Aorta (tissue), 5 donors: ENCODE measurements at regions not wholly inside any gene's neighbourhood (a gene's known extent, or its start where the extent isn't known, plus 50 kb on each side); places are given as distances from the start of the nearest gene placed in this dataset.

Source experiments
- ATAC-seq: fragments of 200-7000 bp; cut with Tn5 transposase; one replicate; pipeline ENCODE4 v1.9.1; 2022; ENCODE audit warnings: moderate library complexity; ENCODE audit not compliant: low FRiP score
- DNase-seq, 2 donors: peaks; one replicate each; pipeline ENCODE4 v3.0.0-alpha.2; 2020
- H3K27ac ChIP-seq, 2 donors: one replicate each; pipeline ENCODE4 v1.5.1; 2013; ENCODE audit warnings: low read length in 2 of 2, mild to moderate bottlenecking in 2 of 2, moderate library complexity in 2 of 2, control low read depth in 1 of 2, inconsistent platforms in 1 of 2, low read depth in 1 of 2
- H3K27me3 ChIP-seq, 2 donors: one replicate each; pipeline ENCODE4 v1.6.1; 2013; ENCODE audit warnings: control low read depth in 1 of 2, low read length in 1 of 2, mild to moderate bottlenecking in 1 of 2, moderate library complexity in 1 of 2; ENCODE audit not compliant: insufficient read depth in 2 of 2, control insufficient read depth in 1 of 2
- H3K36me3 ChIP-seq, 2 donors: one replicate each; pipeline ENCODE4 v1.6.1; 2013; ENCODE audit warnings: control low read depth in 1 of 2, low read length in 1 of 2, mild to moderate bottlenecking in 1 of 2; ENCODE audit not compliant: insufficient read depth in 2 of 2, control insufficient read depth in 1 of 2
- H3K4me1 ChIP-seq, 2 donors: one replicate each; pipeline ENCODE4 v1.6.1; 2013; ENCODE audit warnings: low read length in 2 of 2, control low read depth in 1 of 2, mild to moderate bottlenecking in 1 of 2, moderate library complexity in 1 of 2; ENCODE audit not compliant: insufficient read depth in 2 of 2, control insufficient read depth in 1 of 2
- H3K4me3 ChIP-seq, 2 donors: one replicate each; pipeline ENCODE4 v1.5.1; 2013; ENCODE audit warnings: low read length in 2 of 2, control low read depth in 1 of 2, mild to moderate bottlenecking in 1 of 2
- H3K9me3 ChIP-seq: one replicate; pipeline ENCODE4 v1.6.1; 2013; ENCODE audit warnings: mild to moderate bottlenecking, low read length; ENCODE audit not compliant: control insufficient read depth
- WGBS, 2 donors: extraction: QIAGEN DNeasy Blood & Tissue Kit; methylation state at CpG; one replicate each; pipeline ENCODE4 v1.1.7; 2013; 5-methylcytosine and 5-hydroxymethylcytosine counted together
- intact Hi-C, 2 donors: fragments of 100-400 bp; cut with DNase I; formaldehyde crosslinking; loops; one replicate each; pipeline versions ENCODE4 v1.14.2 to v1.15.0; 2022
- donor health status: healthy with polysubstance abuse.
- donor health status: Bipolar disorder and iron deficiency.
- donor health status: DM: no; HTN: no; CAD: no.
- donor health status: DM: no; HTN: no; CAD: no.
- donor health status: DM: yes; HTN: yes; CAD: no.

DNA sequence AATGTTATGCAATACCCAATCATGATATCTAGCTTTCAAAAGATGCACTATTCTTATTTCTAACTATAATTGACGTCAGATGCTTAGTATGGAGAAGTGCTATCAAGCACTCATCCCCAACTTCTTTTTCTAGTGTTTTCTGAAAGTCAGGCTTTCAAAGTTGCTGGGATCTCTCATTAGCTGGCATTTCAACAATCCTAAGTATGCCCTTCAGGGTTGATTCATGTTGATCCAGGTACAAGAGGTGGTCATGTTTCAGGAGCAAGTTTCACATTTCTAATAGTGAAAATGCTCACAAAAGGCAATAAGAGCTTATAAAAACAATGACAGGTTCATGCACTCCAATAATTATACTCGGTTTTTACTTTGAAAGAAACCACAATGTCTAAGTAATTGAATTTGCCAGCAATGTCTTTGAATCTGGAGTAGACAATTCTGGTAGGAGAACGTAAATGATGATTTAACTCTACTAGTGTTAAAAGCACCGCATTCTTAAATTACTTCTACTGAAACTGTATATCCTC, 193.7 kb upstream of the KHDRBS2 start:
- H3K9me3 ChIP-seq, result no peaks in the 10 kb centered on the region
- intact Hi-C loops, result no loop called here
- no peak for ATAC-seq

DNA sequence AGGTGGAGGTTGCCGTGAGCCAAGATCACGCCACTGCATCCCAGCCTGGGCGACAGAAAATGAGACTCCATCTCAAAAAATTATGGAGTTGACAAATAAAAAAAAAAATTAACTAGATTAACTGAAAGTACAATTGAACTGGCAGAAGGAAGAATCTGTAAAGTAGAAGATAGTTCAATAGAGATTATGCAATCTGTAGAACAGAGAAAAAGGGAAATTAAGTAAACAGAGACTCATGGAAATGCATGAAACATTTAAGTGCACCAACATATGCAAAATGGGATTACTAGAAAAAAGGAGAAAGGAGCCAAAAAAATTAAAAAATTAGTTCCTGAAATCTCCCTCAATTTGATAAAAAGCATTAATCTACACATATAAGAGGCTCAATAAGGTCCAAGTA, 188.8 kb upstream of the KHDRBS2 start:
- Histone ChIP-seq H3K36me3 (no peaks in the 10 kb centered on the region), H3K4me3 (no peak overlapping the region), H3K27ac (no peak overlapping the region), H3K9me3 (peaks cover 2% of the 10 kb centered on the region), H3K27me3 (no peaks in the 10 kb centered on the region), H3K4me1 (no peaks in the 10 kb centered on the region)
- WGBS, 2 donors, result 84 to 90% methylated on average over 3 of the region's 3 CpGs
- intact Hi-C loops, result no loop called here
- ATAC-seq, result no peak
- peak in 1 of 2 donors; percentile 33 for DNase-seq

More for the DNA sequence above, 193.7 kb upstream of the KHDRBS2 start:
- 69 to 72% methylated on average over 4 of the region's 4 CpGs for WGBS, 2 donors
- Histone ChIP-seq H3K36me3 (no peaks in the 10 kb centered on the region), H3K27ac (no peak overlapping the region), H3K27me3 (no peaks in the 10 kb centered on the region), H3K4me1 (no peaks in the 10 kb centered on the region), H3K4me3 (no peak overlapping the region)
- DNase-seq, result no peak

DNA sequence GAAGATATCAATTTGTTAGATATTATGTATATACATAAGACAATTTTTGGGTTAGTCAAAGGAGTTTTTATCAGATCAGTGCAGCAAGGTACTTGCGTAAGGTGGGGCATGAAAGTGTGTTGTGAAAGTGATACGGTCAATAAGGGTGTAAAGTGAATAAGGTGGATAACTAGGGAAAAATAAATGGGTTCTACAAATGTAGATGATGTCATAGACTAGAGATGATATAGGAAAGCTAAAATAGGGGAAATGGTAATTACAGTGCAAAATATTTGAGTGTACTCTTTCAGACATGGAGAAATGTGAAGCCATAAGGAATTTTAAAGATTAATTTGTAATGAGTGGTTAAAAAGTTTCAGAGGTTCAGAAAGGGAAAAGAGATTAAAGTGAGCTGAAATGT, 180.6 kb upstream of the KHDRBS2 start:
- intact Hi-C loops, result no loop called here
- no peaks in the 10 kb centered on the region for H3K27me3 ChIP-seq
- no peak overlapping the region for H3K4me3 ChIP-seq
- no peaks in the 10 kb centered on the region for H3K4me1 ChIP-seq
- ATAC-seq (no peak), DNase-seq (no peak)
- 90 to 91% methylated on average over 2 of the region's 2 CpGs for WGBS, 2 donors
- no peak overlapping the region for H3K27ac ChIP-seq
- H3K36me3 ChIP-seq, result no peaks in the 10 kb centered on the region
- H3K9me3 ChIP-seq, result no peaks in the 10 kb centered on the region

DNA sequence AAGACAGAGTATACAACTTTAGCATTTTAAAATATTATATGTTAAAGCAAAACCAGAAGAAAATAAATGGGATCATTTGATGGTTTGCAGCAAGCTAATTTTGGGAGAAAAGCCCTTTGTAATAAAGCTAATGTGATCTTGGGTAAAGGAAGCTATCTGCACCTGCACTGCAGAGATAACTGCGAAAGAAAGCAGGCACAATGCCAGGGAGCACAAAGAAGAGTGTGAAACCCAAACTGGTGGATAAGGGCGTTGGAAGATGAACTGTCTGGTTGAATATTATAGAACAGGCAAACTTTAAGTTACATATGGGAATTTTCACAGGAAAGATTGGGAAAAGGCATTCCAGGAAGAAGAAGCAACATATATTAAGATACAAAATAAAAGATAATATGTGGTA, 179.2 kb upstream of the KHDRBS2 start:
- no peaks in the 10 kb centered on the region for H3K9me3 ChIP-seq
- WGBS, 2 donors, result 72 to 76% methylated on average over 2 of the region's 2 CpGs
- intact Hi-C loops, result no loop called here
- H3K27me3 ChIP-seq, result no peaks in the 10 kb centered on the region
- ATAC-seq (no peak), DNase-seq (no peak)
- no peaks in the 10 kb centered on the region for H3K36me3 ChIP-seq
- H3K27ac ChIP-seq, result no peak overlapping the region
- no peaks in the 10 kb centered on the region for H3K4me1 ChIP-seq
- H3K4me3 ChIP-seq, result no peak overlapping the region

DNA sequence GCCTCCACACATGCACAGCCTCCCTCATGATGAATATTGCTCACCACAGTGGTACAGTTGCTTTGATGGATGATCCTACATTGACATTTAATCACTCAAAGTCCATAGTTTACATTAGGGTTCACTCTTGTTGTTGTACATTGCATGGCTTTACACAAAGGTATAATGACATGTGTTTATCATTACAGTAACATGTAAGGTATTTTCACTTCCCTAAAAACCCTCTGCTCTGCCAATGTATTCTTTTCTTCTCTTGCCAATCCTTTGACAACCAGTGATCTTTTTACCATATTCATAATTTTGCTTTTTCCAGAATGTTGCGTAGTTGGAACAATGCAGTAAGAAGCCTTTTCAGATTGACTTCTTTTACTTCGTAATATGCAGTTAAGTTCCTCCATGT, 166.6 kb upstream of the KHDRBS2 start:
- Histone ChIP-seq H3K36me3 (no peaks in the 10 kb centered on the region), H3K27me3 (no peaks in the 10 kb centered on the region), H3K9me3 (peaks cover 1% of the 10 kb centered on the region), H3K27ac (no peak overlapping the region), H3K4me1 (no peaks in the 10 kb centered on the region), H3K4me3 (no peak overlapping the region)
- no peak for DNase-seq
- 73 to 97% methylated on average over 2 of the region's 2 CpGs for WGBS, 2 donors
- no peak for ATAC-seq
- intact Hi-C loops, result no loop called here

DNA sequence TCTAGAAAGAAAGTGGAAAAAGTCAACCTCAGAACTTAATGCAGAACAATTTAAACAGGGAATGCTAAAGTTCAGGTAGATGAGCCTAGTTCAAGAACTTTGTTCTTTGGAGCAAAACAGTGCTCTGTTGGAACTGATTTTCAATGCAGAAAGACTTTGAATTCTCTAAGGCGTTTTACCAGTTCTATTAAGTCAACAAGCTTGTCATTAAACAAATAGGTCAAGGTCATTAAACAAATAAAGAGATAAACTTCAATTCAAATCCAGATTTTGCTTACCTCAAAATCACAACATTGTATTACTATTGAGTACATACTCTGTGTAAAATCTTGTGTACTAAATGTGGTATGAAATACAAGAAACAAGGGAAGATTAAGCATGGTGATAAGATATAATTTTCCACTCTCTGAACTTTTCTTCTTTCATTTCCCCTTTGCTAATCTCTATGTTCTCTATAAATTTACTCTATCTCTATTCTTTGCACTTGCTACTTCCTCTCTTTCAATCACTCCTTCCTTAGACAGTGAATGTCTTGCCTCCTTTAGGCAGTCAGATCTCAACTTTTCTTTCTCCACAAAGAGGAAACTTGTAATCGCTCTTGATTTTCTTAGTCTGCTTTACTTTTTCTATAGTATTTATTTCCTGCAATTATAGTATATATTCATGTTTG, 160.8 kb upstream of the KHDRBS2 start:
- Histone ChIP-seq H3K4me3 (no peak overlapping the region), H3K9me3 (no peaks in the 10 kb centered on the region), H3K27ac (no peak overlapping the region), H3K27me3 (no peaks in the 10 kb centered on the region), H3K4me1 (no peaks in the 10 kb centered on the region), H3K36me3 (no peaks in the 10 kb centered on the region)
- DNase-seq (no peak), ATAC-seq (no peak)
- 62 to 65% methylated on average over 2 of the region's 2 CpGs for WGBS, 2 donors
- intact Hi-C loops, result no loop called here

DNA sequence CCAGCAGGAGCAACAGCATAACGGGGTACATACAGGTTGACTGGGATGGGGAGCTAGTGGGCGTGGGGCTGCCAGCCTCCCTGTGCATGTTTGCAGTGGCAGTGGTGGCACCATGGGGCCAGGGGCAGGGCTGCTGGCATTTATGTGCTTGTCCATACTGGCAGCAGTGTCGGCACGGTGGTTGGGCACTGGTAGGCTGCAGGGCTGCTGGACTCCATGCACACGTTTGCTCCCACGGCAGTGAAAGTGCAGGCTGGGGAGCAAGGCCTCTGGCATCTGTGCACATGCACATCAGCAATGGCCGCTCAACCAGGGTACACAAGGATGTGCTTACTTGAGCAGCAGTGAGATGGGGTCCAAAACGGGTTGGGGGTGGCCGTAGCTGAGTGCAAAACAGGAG, 159.5 kb upstream of the KHDRBS2 start:
- Histone ChIP-seq H3K27ac (no peak overlapping the region), H3K36me3 (no peaks in the 10 kb centered on the region), H3K4me1 (no peaks in the 10 kb centered on the region), H3K9me3 (no peaks in the 10 kb centered on the region), H3K27me3 (no peaks in the 10 kb centered on the region), H3K4me3 (no peak overlapping the region)
- DNase-seq (peak; percentile 39 to 72), ATAC-seq (no peak)
- WGBS, 2 donors, result 85% methylated on average over 9 of the region's 9 CpGs
- intact Hi-C loops, result no loop called here

DNA sequence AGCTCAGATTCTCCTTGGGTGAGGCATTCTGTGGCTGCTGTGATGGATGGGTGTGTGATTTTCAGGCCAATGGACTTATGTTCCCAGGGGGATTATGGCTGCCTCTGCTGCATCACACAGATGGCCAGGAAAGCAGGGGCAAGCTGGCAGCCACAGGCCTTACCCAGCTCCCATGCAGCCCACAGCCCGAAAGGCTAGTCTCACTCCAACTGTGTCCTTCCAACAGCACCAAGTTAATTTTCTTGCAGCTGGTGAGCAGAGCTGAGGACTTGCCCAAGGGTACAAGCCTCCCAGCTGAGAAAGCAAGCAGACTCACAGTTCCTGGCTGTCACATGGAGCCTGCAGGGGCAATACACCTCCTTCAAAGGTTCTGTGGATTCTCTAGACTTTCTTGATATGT, 155.2 kb upstream of the KHDRBS2 start:
- no peak overlapping the region for H3K4me3 ChIP-seq
- intact Hi-C loops, result no loop called here
- WGBS, 2 donors, result 63 to 74% methylated on average over 1 of the region's 1 CpG
- no peaks in the 10 kb centered on the region for H3K27me3 ChIP-seq
- H3K4me1 ChIP-seq, result no peaks in the 10 kb centered on the region
- H3K9me3 ChIP-seq, result no peaks in the 10 kb centered on the region
- no peaks in the 10 kb centered on the region for H3K36me3 ChIP-seq
- no peak for ATAC-seq
- H3K27ac ChIP-seq, result no peak overlapping the region
- DNase-seq, result no peak

DNA sequence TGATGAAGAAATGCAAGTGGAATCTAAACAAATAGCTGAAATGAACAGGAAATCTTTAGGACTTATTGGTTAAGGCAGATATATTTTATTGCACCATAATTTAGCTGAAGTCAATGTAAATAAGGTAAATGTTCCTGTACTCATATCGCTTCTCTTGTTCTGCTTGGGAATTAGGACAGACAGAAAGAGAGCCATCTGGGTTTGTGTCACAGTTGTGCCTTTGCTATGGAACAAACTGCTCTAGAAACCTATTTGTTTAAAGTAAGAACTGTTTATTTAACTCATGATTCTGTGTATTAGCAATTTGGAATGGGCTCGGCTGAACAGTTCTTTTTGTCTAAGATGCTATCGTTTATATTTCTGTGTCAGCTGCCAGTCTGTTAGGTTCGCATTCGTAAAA, 143.8 kb upstream of the KHDRBS2 start:
- ATAC-seq (no peak), DNase-seq (no peak)
- Histone ChIP-seq H3K9me3 (no peaks in the 10 kb centered on the region), H3K36me3 (no peaks in the 10 kb centered on the region), H3K4me1 (no peaks in the 10 kb centered on the region), H3K27ac (no peak overlapping the region), H3K4me3 (no peak overlapping the region), H3K27me3 (no peaks in the 10 kb centered on the region)
- 80 to 83% methylated on average over 5 of the region's 5 CpGs for WGBS, 2 donors
- intact Hi-C loops, result no loop called here
